ENCODE measurements at regions not wholly inside any gene's neighbourhood (a gene's known extent, or its start where the extent isn't known, plus 50 kb on each side); places are given as distances from the start of the nearest gene placed in this dataset.

DNA sequence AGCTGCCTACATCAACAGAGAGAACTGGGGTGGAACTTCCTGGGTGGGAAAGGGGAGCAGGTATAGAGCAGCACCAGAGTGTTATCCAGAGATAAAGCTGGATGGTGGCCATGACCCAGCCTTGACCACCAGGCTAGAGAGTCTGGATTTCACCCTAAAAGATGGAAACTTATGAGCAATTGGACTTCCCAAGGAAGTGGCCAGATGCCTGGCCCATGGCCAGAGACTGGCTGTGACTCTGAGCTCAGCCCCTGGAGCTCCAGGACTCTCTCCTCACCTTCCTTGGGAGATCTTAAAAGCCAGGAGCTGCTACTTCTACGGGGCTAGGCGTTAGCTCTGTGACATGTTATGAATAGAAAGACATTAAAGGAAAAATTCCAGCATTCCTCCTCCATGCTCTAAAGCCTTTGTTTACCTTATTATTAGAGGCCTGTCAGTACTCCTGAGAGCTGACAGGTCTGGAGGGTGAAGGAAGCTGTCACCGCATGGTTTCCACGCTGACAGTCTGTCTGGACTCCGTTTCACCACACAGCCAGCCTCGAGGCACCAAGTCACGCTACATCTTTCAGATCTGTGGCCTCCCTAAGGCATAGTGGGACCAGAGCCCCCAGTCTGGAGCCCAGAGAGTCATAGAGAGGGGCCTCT is 260.0 kb upstream of the SIX2 start:
- intact Hi-C loops (cut with micrococcal nuclease): no loop called here
- no peaks in the 10 kb centered on the region for H3K4me1 Mint-ChIP-seq (ENCODE audit: low read depth)
- peaks cover 12% of the 10 kb centered on the region for H3K27me3 Mint-ChIP-seq
- no peak overlapping the region for H3K4me3 Mint-ChIP-seq
- CTCF ChIA-PET: no interaction called here
- ATAC-seq (no peak), DNase-seq (no peak)
- H3K9me3 Mint-ChIP-seq: no peaks in the 10 kb centered on the region
- H3K36me3 Mint-ChIP-seq (ENCODE audit: low read depth): no peaks in the 10 kb centered on the region
- TF ChIP-seq, protein P1, sequence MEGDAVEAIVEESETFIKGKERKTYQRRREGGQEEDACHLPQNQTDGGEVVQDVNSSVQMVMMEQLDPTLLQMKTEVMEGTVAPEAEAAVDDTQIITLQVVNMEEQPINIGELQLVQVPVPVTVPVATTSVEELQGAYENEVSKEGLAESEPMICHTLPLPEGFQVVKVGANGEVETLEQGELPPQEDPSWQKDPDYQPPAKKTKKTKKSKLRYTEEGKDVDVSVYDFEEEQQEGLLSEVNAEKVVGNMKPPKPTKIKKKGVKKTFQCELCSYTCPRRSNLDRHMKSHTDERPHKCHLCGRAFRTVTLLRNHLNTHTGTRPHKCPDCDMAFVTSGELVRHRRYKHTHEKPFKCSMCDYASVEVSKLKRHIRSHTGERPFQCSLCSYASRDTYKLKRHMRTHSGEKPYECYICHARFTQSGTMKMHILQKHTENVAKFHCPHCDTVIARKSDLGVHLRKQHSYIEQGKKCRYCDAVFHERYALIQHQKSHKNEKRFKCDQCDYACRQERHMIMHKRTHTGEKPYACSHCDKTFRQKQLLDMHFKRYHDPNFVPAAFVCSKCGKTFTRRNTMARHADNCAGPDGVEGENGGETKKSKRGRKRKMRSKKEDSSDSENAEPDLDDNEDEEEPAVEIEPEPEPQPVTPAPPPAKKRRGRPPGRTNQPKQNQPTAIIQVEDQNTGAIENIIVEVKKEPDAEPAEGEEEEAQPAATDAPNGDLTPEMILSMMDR (IDR thresholded peaks at IDR 0.05): no peak
- POLR2A ChIA-PET: no interaction called here
- H3K27ac Mint-ChIP-seq: no peak overlapping the region

DNA sequence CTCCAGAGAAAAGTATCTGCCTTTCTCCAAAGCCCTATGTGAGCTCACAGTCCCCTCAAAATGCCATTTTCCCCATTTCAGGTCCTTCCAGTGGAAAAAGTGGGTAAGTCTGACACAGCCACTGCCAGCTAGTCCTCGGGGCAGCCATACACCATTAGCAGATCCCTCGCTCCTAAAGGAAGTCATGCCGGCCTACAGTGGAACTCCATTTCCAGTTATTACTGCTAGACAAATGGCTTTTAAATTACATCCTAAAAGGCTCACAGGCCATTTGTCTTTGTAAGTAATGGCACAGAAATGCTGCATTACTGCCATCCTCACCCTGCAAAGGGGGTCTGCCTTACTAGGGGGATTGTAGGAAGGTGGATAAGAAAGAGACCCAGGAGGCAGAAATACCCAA is 259.4 kb upstream of the SIX2 start:
- Mint-ChIP-seq H3K27me3 (peaks cover 12% of the 10 kb centered on the region), H3K4me1 (ENCODE audit: low read depth) (no peaks in the 10 kb centered on the region), H3K36me3 (ENCODE audit: low read depth) (no peaks in the 10 kb centered on the region), H3K4me3 (no peak overlapping the region), H3K9me3 (no peaks in the 10 kb centered on the region), H3K27ac (no peak overlapping the region)
- POLR2A ChIA-PET: no interaction called here
- ATAC-seq (no peak), DNase-seq (no peak)
- intact Hi-C loops (cut with micrococcal nuclease): no loop called here
- CTCF ChIA-PET: no interaction called here
- TF ChIP-seq, protein P1 (IDR thresholded peaks at IDR 0.05): no peak

DNA sequence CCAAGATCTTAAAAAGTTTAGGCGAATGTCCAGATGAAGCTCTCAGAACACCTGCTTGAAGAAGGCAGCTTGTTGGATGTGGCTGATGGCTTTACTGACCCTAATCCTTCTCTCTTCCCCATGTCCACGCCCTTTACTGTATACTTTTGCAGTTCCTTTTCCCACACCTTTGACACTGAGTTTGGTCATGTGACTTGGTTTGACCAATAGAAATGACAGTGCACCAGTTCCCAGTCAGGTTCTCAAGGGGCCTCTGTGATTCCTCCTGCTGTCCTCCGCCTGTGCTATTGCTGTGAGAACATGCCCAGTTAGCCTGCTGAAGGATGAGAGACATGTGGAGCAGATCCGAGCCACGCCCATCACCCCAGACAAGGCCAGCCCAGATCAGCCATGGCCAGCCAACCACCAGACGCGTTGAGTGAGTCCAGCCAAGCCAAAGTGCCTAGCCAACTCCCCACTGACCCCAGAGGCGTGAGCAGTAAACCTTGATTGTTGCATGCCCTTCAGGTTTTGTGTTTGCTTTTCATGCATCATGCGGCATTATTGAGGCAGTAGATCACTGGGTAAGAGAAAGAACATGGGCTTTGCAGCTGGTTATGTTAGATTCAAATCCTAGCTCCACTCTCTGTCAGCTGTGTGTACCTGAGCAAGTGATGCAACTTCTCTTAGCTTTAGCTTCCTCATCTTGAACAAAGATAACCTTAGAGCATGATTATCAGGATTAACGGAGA is 258.0 kb upstream of the SIX2 start:
- peaks cover 14% of the 10 kb centered on the region for H3K27me3 Mint-ChIP-seq
- TF ChIP-seq, protein P1 (IDR thresholded peaks at IDR 0.05): no peak
- H3K27ac Mint-ChIP-seq: no peak overlapping the region
- H3K4me1 Mint-ChIP-seq (ENCODE audit: low read depth): no peaks in the 10 kb centered on the region
- H3K4me3 Mint-ChIP-seq: no peak overlapping the region
- ChIA-PET POLR2A (no interaction called here), CTCF (no interaction called here)
- intact Hi-C loops (cut with micrococcal nuclease): no loop called here
- H3K9me3 Mint-ChIP-seq: no peaks in the 10 kb centered on the region
- ATAC-seq (no peak), DNase-seq (no peak)
- H3K36me3 Mint-ChIP-seq (ENCODE audit: low read depth): no peaks in the 10 kb centered on the region

DNA sequence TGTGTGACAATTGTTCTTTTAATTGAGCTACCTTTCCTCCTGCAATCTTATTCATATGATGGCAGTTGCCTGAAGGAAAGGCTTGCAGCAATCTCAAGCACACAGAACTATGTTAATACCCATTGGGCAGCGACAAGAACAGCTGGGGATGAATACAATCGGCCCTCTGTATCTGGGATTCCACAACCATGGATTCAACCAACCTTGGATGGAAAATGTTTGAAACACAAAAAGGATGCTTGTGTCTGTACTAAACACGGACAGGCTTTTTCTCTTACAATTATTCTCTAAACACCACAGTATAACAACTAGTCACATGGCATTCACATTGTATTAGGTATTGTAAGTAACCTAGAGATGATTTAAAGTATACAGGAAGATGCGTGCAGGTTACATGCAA is 256.1 kb upstream of the SIX2 start:
- ATAC-seq (no peak), DNase-seq (no peak)

More for the DNA sequence above, 256.1 kb upstream of the SIX2 start:
- no peaks in the 10 kb centered on the region for H3K4me1 Mint-ChIP-seq (ENCODE audit: low read depth)
- H3K9me3 Mint-ChIP-seq: no peaks in the 10 kb centered on the region
- intact Hi-C loops (cut with micrococcal nuclease): no loop called here
- no peak overlapping the region for H3K27ac Mint-ChIP-seq
- CTCF ChIA-PET: no interaction called here
- H3K4me3 Mint-ChIP-seq: no peak overlapping the region
- H3K36me3 Mint-ChIP-seq (ENCODE audit: low read depth): no peaks in the 10 kb centered on the region
- TF ChIP-seq, protein P1 (IDR thresholded peaks at IDR 0.05): no peak
- H3K27me3 Mint-ChIP-seq: peaks cover 13% of the 10 kb centered on the region
- POLR2A ChIA-PET: no interaction called here
